ENCODE measurements at regions not wholly inside any gene's neighbourhood (a gene's known extent, or its start where the extent isn't known, plus 50 kb on each side); places are given as distances from the start of the nearest gene placed in this dataset.
"Not testable (repeated sequence)": the region's sequence is repeated elsewhere in the genome, so short reads cannot be mapped to it uniquely, and the experiment has no call there.

DNA sequence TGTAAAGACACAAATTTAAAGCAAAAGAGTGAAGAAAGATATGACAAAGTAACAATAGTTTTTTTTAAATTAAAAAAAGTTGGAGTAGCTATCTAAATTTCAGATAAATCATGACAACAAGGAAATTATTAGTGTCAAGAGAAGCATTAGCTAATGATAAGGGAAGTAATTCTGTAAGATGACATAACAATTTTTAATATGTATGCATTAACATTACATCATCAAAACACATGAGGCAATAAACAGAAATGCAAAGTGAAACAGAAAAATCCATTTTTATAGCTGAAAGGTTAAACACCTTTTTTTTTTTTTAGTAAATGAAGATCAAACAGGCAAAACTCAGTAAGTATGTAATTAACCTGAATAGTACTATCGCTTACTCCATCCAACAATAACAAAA lies 804.9 kb upstream of the PRR20A start:
- DNase-seq = no peak

DNA sequence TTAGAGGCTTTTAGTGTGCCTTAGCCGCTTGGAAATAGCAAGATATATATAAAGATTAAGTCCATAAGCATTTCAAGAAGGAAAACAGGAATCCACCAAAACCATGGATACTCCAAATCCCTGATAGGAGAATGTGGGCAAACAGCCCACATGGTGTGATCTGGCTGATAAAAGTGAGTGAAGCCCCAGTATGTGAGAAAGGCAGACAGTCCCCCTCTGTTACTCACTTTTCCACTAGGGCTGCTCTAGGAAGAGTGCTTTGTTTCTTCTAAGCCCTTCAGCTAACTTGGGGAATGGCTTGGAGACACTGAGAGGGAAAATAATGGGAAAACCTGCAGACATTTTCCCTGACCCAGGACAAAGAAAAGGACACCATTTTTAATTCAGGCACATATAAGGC lies 802.3 kb upstream of the PRR20A start:
- DNase-seq = no peak

DNA sequence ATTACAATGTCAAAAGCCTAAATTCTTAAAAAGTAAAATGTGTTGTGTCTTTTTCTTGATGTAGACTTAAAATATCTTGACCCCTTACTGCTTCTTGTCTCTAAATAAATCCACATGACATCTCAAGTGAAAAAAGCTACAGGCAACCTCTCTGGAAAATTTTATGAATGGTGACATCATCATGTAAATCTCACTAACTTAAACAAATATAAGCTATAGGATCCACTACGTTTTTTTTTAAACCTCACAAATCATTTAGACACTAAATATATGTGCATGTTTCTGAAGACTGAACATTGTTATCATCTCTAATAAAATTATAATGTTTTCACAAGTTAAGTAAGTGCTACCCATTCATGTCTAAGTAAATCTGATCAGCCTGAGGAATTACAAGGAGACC lies 793.7 kb upstream of the PRR20A start:
- no peak for DNase-seq

DNA sequence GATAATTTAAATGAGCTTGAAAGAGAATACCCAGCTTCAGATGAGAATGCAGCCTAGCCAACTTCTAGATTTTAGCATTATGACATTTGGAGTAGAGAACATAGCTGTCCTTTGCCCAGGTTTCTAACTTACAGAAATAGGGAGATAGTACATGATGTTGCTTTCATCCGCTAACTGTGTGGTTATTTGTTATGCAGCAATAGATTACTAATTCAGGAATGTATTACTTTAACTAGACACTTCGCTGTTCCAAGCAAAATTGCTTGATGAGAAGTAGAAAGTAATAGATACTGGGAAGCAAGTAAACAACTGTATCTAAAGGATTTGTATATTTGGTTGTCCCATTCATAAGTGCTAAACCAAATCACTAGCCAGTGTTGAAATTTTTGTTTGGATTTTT lies 790.9 kb upstream of the PRR20A start:
- no peak for DNase-seq

DNA sequence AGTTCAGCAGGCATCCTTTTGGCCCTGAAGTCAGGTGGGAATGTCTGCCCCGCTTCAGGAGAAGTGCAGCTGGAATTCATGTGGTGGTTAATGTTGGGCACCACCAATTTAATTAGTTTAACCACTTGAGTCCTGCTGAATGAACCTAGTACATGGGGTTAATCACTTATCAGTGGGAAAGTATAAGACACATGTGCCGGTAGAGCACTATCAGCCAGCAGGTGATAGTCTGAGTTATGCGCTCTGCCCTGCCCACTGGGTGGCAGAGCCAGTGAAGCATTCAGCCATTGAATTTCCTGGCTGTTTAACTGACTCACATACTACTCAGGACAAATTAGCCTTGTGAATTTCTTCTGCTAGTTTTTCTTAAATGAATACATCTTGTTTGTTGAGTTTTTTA lies 789.7 kb upstream of the PRR20A start:
- no peak for DNase-seq

DNA sequence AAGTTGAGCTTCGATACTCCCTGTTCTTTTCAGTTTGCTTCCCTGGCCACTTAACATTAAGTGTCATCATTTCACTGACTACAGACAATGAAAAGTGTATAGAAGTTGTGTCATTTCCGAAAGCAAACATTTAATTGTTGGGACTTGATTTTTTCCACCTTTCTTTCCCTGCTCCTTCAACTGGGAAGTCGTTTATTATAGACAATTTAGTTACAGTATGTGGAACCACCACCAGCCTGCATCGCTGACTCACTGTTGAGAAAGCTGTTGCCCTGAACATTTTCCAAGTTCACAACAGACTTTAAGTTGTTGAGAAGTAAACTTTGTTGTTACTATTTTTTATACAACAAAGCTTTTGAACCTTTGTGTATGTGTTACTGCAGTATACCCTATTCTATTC lies 788.4 kb upstream of the PRR20A start:
- DNase-seq = no peak

DNA sequence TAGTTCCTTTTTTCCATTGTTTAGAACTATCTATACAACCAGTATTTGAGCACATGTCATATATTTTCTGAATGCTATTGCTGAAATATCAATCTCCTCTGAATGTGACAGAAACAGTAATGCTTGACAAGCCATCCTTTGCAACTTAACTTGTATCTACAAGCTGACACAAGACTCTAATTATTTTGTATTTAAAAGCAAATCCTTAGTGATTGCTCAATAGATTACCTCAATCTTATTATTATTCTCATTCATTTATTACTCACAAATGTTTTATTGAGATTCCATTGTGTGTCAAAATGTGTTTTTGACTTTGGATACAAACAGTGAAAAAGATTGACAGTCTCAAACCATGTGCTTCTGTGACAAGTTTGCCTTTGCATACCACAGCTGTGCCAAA lies 787.8 kb upstream of the PRR20A start:
- no peak for DNase-seq

DNA sequence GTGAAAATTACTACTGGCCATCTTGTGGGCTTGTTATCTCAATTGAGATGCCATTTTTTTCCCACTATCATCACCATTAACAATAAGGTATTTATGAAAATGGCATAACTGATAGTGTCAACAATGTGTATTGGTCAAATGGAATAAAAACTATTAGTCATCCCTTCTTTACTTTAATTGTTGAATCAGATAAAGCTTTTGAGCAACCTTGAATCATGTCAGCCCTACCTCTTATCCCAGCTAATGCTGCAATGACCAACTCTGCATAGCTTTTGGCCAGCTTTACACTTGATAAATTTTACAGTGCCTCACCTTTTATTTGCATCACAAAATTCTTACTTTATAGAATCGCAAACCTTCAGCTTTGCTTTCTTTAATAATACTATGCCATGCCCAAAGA lies 784.0 kb upstream of the PRR20A start:
- DNase-seq = no peak

DNA sequence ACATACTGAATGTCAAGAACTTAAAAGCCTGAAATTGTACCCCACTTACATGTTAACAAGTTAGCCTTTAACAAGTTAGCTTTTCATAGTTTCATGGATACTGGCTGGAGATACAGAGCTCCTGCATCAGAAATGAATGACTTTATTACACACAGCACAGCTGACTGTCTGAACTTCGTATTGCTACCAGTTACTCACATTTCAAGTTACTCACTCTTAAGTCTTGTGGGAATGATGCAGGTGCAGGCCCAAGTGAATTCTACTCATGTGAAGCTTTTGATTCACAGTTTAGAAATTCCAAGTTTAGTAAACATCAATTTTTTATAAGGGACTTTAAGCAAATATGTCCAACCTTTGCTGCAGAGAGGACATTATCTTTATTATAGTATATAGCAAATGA lies 762.2 kb upstream of the PRR20A start:
- no peak for DNase-seq

DNA sequence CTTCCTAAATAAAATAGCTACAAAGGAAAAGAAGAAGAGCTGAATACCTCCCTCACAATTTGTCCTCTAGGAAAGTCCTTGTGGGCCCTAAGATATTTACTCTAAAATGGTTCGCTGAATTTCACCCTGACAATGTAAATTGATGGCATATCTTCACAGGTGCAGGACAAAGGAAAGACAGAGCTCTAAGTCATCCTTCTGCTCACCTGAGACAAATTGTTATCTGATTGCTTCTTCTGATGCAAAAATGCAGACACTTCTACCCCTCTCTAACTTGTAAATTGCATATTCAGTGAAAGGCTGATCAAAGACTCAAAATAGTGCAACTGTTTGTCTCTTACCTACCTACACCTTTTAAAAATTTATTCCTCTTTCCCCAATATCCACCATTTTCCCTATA lies 747.2 kb upstream of the PRR20A start:
- DNase-seq = no peak

DNA sequence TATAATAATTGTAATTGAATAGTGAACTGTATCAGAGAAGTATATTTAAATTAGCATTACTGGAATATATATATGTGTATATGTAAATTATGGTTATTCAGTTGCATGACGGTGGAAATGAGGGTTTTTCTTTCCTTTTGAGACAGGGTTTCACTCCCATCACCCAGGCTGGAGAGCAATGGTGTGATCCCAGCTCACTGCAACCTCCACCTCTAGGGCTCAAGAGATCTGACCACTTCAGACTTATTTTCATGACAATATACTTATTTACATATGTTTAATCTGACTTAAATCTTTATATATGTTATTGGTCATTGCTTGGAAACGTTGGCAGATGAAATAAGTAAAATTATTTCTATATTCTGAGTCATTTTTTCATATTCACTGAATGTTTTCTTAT lies 744.4 kb upstream of the PRR20A start:
- DNase-seq = no peak

DNA sequence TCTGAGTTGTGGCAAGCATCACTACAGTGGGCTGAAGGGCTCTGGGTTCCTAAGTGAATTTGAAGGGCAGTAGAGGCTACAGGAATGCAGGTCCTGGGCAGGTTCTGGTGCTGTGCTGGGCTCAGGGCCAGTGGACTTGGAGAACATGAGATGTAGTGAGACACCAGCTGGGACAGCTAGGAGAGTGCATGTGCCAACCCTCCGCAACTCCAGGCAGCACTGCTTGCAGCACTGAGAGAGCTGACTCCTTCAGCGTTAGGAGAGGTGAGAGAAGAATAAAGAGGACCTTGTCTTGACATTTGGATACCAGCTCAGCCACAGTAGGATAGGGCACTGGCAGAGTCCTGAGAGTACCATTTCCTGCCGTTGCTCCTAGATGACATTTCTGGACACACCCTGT lies 739.9 kb upstream of the PRR20A start:
- DNase-seq = no peak

DNA sequence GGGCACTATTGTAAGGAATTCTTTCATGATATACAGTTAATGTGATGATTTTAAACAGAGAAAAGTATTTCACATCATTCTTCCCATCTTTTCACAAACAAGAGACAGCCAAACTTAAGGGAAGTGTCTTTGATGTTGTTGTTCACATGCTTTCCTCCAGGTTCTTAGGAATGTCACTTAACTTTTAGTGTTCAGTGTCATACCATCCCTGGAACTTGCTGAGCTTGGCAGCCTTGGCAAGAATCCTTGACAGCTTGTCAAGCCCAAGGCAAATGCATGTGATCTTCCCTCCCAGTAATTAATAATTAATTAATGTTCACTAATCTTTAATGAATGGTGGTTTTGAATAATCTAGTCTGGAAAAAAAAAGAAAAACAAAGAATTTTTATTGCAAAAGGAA lies 727.9 kb upstream of the PRR20A start:
- DNase-seq = no peak

DNA sequence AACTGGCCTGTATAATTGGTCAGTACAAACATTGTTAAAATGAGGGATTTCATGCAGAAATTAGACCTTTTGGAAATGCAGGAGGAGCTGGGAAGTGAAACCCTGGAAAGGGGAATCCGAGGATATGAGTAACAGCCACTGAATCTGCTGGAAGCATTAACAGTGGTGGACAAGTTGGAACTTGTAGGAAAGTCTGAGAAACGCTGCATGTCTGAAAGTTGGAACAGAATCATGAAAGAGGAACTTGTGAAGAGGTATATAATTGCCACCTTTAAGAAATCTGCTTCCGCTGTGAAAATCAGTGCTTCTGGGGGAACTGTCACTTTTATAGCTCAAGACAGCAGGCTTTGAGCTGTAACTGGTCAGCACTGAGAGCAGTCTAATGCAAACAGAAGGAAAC lies 716.5 kb upstream of the PRR20A start:
- no peak for DNase-seq

DNA sequence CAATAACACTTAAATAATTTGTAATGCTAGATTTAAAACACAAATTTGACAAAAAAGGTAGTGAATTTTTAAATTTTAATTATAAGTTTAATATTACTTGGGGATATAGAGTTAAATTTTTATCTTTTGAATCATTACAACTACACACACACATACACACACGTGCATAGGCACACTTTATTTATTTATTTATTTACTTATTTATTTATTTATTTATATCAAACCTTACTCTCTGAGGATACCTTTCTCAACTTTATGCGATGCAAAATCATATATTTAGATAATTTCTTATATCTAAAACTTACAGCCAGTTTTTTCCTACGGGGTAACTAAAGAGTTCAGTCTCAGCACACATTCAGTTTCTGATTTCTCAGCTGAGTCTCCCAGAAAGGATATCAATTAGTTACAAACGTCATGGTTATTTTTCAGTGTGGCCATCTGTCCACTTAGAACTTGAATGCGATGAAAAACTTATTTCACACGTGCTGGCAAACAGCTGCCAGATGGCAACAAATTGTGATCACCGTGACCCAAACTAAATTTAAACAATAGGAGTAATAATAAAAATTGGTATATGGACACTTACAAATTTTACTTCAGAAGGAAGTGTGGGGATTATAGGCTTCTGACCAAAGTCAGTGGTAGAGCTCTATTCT lies 683.1 kb upstream of the PRR20A start:
- no peak for DNase-seq

DNA sequence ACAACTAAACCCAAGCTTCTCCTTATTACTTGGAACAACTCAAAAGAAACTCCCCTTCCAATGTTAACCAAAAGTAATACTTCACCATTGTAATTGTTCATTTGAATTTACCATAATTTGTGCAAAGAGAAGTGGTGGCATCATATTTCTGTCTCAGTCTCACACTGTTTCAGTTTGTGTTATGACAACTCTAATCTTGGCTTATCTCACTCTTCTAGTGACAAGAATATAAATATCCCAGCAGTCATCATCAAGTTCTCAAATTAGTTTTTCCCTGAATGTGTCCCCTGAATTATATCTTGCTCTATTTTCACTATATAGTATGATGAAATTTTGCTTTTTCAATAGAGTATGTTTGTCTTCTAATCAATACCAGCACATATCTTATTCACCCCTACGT lies 681.4 kb upstream of the PRR20A start:
- DNase-seq = no peak

DNA sequence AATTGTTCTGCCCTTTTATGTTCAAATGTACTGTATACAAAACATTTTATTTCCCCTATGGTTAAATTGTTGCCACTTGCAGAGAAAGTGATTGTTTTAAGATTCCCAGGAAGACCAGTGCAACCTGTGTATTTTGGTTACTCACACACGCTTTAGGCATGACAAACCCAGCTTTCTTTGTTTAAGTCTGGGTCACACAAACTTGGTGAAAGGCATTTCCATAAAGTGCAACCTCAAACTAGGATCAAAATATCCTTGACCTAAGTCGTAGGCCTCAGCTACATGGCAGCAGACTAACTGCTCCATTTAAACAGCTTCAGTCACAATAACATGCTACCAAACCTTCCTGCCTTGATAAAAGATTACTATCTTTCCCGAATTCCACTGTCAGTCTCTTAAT lies 639.0 kb upstream of the PRR20A start:
- no peak for DNase-seq

DNA sequence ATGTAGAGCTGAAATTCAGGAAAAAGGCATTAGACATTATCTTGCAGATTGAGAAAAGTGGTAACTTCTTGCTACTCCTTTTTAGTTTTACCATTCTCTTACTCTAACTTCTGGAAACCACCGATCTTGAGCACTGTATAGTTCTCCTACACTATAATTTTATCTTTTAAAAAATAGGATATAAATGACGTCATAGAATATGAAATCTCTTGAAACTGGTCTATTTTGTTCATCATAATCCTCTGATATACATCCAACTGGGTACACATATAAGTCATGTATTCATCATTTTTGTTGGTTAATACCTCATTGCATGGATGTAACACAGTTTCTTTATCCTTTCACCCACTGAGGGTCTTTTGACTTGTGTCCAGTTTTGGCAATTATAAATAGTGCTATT lies 629.9 kb upstream of the PRR20A start:
- no peak for DNase-seq

DNA sequence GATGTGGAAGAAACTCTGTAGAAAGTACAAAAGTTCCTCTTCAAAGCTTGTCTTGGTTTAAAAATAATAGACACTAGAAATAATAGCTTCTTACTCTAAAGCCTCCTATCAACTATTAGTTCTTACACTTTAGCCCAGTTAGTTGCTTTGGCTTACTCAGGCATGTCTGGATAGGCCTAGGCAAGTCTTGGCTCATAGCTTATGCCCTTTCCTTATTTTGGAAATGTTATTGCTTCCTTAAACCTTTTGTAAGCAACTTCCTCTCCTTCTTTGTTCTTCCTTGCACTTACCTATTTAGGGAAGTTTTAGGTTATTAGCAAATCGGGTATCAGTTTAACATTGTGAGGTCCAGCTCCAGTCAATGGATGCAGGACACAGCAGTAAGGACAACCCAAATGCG lies 628.4 kb upstream of the PRR20A start:
- not testable (repeated sequence) for DNase-seq

DNA sequence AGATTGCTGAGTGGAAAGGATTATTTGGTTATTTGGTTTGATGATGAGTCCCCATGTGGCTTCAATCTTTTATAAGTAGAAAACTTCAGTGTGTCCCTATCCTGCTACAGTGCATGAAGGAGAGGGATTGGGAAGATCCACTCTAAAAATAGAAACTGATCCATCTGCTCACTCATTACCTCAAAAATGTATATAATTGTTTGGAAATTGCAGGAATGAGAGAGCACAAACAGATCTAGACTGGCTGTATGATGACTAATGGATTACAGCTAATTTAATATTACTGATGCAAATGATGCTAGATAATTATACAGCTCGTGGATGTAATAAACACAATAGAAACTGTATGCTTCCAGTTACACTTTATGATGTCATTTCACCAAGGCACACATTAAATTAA lies 625.3 kb upstream of the PRR20A start:
- DNase-seq = no peak

DNA sequence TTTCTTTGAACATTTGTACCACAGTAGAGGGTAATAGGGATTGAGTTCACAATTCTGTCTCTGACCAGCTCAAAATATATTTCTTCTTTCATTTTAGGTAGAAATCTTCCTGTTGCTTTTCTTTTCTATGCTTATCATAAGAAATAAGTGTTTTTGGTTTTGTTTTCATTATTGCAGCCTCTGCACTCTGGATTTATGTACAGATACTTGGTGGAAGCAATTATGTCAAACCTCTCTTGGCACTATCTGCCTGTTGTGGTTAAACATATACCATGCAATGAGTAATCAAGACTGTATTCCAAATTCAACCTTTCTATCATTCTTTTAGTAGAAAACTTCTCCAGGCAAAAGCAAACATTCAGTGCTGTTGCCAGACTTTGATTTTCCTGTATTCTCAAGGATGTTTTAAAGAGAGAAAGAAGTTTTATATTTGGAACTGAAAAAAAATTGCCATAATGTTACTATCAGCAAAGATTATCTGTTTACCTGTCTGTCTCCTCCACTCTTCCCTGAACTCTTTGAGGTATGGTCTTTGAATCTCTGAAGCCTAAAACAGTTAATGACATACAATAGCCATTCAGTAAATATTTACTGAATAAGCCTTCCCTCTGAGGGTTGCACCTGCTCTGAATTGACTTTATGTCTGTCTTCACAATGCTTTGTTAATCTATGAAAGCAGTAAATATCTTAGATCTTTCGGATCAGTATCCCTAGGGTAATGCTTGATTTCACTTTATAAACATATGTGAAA lies 612.5 kb upstream of the PRR20A start:
- no peak for DNase-seq

DNA sequence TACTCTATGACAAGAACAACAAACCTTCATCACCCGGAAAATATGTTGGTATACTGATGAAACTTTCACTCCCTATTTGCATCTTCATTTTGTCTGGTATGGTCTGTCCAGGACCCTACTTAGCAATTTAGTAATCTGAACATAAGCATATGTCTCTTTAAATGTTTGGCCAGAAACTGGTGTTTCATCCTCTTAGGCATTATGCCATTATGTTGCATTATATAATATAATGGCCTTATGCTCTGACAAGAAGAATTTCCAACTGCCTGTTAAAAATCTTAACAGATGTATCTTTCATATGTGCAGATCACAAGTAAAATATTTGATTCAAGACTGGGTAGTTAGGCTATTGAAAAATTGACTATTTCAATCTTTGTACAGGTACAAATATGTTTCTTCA lies 610.6 kb upstream of the PRR20A start:
- DNase-seq = no peak

DNA sequence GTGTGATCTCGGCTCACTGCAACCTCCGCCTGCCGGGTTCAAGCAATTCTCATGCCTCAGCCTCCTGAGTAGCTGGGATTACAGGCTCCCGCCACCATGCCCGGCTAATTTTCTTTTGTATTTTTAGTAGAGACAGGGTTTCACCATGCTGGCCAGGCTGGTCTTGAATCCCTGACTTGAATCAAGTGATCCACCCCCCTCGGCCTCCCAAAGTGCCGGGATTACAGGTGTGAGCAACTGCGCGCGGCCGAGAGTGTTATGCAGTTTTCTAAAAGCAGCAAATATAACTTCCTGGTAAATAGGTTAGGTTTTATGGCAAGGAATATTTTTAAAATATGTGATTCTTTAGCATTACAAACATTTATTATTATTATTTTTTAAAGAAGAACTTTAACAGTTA lies 592.8 kb upstream of the PRR20A start:
- DNase-seq = not testable (repeated sequence)

DNA sequence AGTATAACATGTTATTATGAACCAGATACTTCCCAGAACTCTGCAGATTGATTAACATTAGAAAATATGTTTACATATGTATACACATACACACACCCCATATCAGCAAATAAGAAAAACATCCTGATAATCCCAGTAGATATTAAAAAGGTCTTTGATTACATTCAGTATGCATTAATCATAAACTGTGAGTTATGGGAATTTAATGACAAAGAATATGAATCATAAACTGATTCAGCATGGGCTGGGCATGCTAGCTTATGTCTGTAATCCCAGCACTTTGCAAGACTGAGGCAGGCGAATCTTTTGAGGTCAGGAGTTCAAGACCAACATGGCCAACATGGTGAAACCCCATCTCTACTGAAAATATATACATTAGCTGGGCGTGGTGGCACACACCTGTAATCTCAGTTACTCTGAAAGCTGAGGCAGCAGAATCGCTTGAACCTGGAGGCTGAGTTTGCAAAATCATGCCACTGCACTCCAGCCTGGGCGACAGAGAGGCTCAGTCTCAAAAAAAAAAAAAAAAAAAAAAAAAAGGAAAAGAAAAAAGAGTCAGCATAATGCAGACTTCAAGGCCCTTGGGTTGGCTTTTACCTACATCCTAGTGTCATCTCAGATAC lies 581.9 kb upstream of the PRR20A start:
- no peak for DNase-seq

DNA sequence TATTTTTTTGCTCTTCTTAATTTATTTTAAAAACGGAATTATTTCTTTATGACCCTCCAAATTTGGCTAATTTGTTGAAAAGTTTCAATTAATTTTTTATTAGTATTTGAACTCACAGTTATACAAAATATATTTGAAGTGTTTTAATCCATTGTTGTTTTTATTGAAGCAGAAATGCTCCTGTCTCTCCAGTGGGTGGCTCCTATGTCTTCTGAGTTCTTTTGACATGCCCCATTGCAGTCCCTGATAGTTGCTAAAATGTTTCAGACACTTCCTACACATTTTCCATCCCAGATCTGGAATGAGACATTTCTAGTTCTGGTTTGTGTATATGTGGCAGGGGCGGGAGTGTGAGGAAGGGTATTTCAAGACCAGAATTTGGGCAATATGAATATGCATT lies 579.4 kb upstream of the PRR20A start:
- no peak for DNase-seq

All from T-helper 1 cell (primary cell).